Caco-2 (cell line): ENCODE measurements at regions not wholly inside any gene's neighbourhood (a gene's known extent, or its start where the extent isn't known, plus 50 kb on each side); places are given as distances from the start of the nearest gene placed in this dataset.

Experiments used
- BruUV-seq: library from RNA; stranded (reverse); fragments of 400-500 nt; replicated peaks from 2 replicates; lab custom pipeline; 2021; lab: Mats Ljungman, UMichigan
- CTCF ChIA-PET: fragments of 300-600 bp; sonication (Branson Sonifier 250); formaldehyde crosslinking; loops from one replicate; lab custom pipeline; 2022; ENCODE audit warnings: antibody characterized with exemption; lab: Charles Lee
- POLR2A ChIA-PET: fragments of 300-600 bp; sonication (Branson Sonifier 250); formaldehyde crosslinking; loops from one replicate; lab custom pipeline; 2022; ENCODE audit warnings: antibody characterized with exemption; lab: Charles Lee
- DNase-seq, 2 experiments: peaks; one replicate each; pipeline versions ENCODE4 v3.0.0 to v3.0.0-alpha.2; 2020 to 2022
- H3K27me3 ChIP-seq: replicated peaks from 2 replicates; pipeline ENCODE4 v1.6.0; 2011; ENCODE audit warnings: low read length; ENCODE audit not compliant: control insufficient read depth, insufficient read depth
- H3K36me3 ChIP-seq: 2 replicates; pipeline ENCODE4 v1.5.1; 2011; ENCODE audit warnings: low read length; ENCODE audit not compliant: control insufficient read depth, insufficient read depth
- H3K4me1 ChIP-seq: fragments of 250-450 bp; sonication (Bioruptor Pico); 2 replicates; pipeline ENCODE4 v1.5.1; 2020; ENCODE audit warnings: mild to moderate bottlenecking
- H3K4me3 ChIP-seq: 2 replicates; pipeline ENCODE4 v1.5.1; 2011; ENCODE audit warnings: low read depth, mild to moderate bottlenecking, control low read depth, low read length
- H3K9me3 ChIP-seq: fragments of 250-450 bp; sonication (Bioruptor Pico); 2 replicates; pipeline ENCODE4 v1.5.1; 2020; ENCODE audit warnings: mild to moderate bottlenecking, moderate library complexity
- H3K27ac Mint-ChIP-seq: one replicate; pipeline ENCODE4 v1.8.0; 2022; ENCODE audit warnings: mixed read lengths; ENCODE audit not compliant: unreplicated experiment
- H3K27me3 Mint-ChIP-seq: one replicate; pipeline ENCODE4 v1.8.0; 2022; ENCODE audit warnings: mixed read lengths; ENCODE audit not compliant: insufficient read depth, unreplicated experiment
- H3K36me3 Mint-ChIP-seq: one replicate; pipeline ENCODE4 v1.8.0; 2022; ENCODE audit warnings: mild to moderate bottlenecking, mixed read lengths; ENCODE audit not compliant: insufficient read depth, unreplicated experiment
- H3K4me1 Mint-ChIP-seq: one replicate; pipeline ENCODE4 v1.8.0; 2022; ENCODE audit warnings: low read depth, mixed read lengths; ENCODE audit not compliant: unreplicated experiment
- H3K4me3 Mint-ChIP-seq: one replicate; pipeline ENCODE4 v1.8.0; 2022; ENCODE audit warnings: mild to moderate bottlenecking, moderate library complexity, mixed read lengths; ENCODE audit not compliant: unreplicated experiment
- H3K9me3 Mint-ChIP-seq: one replicate; pipeline ENCODE4 v1.8.0; 2022; ENCODE audit warnings: mixed read lengths; ENCODE audit not compliant: unreplicated experiment
- intact Hi-C: fragments of 100-400 bp; cut with micrococcal nuclease; formaldehyde crosslinking; loops from one replicate; pipeline ENCODE4 v1.10.0; 2022; ENCODE audit not compliant: unreplicated experiment
- TF ChIP-seq, protein P1 (sequence below), 2 experiments: fragments of 200-600 bp in 1 of 2; IDR thresholded peaks; 1 replicate in 1 of 2; 2 replicates in 1 of 2; pipeline versions ENCODE4 v1.5.1 to v1.8.0; 2011 to 2022; ENCODE audit warnings: antibody characterized with exemption in 1 of 2, control low read depth in 1 of 2, inconsistent platforms in 1 of 2, low read depth in 1 of 2, low read length in 1 of 2, mild to moderate bottlenecking in 1 of 2, moderate library complexity in 1 of 2; ENCODE audit not compliant: insufficient read depth in 1 of 2, severe bottlenecking in 1 of 2, unreplicated experiment in 1 of 2

DNA sequence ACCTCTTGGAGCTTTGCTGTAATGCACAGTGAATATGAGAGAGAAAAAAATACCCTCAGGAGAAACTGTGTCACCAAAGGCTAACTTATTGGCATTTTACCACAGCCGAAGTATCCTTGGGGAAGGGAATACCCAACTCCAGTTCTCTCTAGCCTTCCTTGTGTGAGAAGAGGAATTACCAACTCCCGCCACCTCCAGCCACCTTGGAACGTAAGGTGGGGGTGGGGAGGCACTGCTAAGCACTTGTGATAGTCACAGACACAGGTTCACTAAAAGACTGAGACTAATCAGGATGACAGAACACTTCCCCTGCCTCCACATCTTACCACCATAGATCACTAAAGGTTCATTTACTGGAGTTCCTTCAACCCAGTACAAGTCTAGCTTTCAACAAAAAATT is 102.0 kb upstream of the ADAMTS19 start:
- no peaks in the 10 kb centered on the region for H3K9me3 Mint-ChIP-seq
- no peaks in the 10 kb centered on the region for H3K36me3 Mint-ChIP-seq
- no peak overlapping the region for H3K27ac Mint-ChIP-seq
- Histone ChIP-seq H3K36me3 (no peaks in the 10 kb centered on the region), H3K9me3 (no peaks in the 10 kb centered on the region), H3K4me3 (no peak overlapping the region), H3K4me1 (no peaks in the 10 kb centered on the region), H3K27me3 (no peaks in the 10 kb centered on the region)
- ChIA-PET CTCF (no interaction called here), POLR2A (no interaction called here)
- no peak for DNase-seq
- no peaks in the 10 kb centered on the region for H3K27me3 Mint-ChIP-seq
- no peak overlapping the region for H3K4me3 Mint-ChIP-seq
- BruUV-seq: no TSS peak
- intact Hi-C loops: no loop called here
- H3K4me1 Mint-ChIP-seq: no peaks in the 10 kb centered on the region
- TF ChIP-seq, protein P1, sequence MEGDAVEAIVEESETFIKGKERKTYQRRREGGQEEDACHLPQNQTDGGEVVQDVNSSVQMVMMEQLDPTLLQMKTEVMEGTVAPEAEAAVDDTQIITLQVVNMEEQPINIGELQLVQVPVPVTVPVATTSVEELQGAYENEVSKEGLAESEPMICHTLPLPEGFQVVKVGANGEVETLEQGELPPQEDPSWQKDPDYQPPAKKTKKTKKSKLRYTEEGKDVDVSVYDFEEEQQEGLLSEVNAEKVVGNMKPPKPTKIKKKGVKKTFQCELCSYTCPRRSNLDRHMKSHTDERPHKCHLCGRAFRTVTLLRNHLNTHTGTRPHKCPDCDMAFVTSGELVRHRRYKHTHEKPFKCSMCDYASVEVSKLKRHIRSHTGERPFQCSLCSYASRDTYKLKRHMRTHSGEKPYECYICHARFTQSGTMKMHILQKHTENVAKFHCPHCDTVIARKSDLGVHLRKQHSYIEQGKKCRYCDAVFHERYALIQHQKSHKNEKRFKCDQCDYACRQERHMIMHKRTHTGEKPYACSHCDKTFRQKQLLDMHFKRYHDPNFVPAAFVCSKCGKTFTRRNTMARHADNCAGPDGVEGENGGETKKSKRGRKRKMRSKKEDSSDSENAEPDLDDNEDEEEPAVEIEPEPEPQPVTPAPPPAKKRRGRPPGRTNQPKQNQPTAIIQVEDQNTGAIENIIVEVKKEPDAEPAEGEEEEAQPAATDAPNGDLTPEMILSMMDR (IDR thresholded peaks at IDR 0.05; ENCODE audit: insufficient read depth in 1 of 2, low read depth in 1 of 2, low read length in 1 of 2, severe bottlenecking in 1 of 2, unreplicated experiment in 1 of 2): no peak

DNA sequence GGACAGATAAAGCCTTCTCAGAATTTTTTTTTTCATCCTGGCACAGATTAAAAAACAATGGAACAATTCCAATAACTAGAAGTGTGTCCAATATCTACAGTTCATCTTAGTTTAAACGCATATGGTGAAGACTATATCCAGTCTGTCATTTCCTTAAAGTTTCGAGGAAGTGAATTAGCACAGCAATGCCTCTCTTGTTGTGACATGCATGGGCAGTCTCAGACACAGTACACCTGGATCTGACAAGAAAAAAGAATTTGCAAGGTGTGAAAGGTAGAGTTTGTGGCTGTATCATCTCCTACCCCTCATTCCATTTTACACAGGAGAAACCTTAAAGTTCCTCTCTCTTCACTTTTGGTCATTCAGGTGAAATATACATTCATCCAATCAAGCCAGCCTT is 100.6 kb upstream of the ADAMTS19 start:
- ChIA-PET CTCF (no interaction called here), POLR2A (no interaction called here)
- Mint-ChIP-seq H3K9me3 (no peaks in the 10 kb centered on the region), H3K36me3 (no peaks in the 10 kb centered on the region), H3K27me3 (no peaks in the 10 kb centered on the region), H3K4me1 (no peaks in the 10 kb centered on the region), H3K4me3 (no peak overlapping the region), H3K27ac (no peak overlapping the region)
- no peaks in the 10 kb centered on the region for H3K4me1 ChIP-seq
- no peaks in the 10 kb centered on the region for H3K9me3 ChIP-seq
- H3K36me3 ChIP-seq: no peaks in the 10 kb centered on the region
- no TSS peak for BruUV-seq
- TF ChIP-seq, protein P1 (IDR thresholded peaks at IDR 0.05; ENCODE audit: insufficient read depth in 1 of 2, low read depth in 1 of 2, low read length in 1 of 2, severe bottlenecking in 1 of 2, unreplicated experiment in 1 of 2): no peak
- H3K4me3 ChIP-seq: no peak overlapping the region
- no peak for DNase-seq
- H3K27me3 ChIP-seq: no peaks in the 10 kb centered on the region
- intact Hi-C loops: no loop called here

DNA sequence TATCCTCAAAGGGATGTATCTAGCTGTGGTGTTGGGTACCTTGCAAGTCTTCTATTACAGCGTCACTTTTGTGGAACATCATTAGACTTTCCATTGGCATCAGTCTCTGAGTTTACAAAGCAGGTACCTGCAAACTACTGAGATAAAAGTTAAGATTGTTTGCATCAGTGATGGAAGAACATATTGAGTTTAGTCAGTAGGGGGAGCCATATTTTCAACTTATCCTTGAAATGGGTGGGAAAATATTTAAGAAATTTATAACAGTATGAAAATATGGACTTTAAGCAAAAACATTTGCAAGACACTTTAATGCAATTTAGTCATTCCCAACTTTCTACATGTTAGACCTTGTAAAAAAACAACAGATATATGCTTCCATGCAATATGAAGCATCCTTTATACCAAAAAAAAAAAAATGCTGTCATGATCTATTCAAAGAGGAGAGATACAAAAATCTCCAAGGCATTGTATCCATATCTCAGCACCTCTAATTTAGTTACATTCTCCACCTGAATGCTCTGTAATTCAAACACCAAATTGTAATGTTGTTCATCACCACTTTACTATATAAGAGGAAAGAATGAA is 98.6 kb upstream of the ADAMTS19 start:
- Histone ChIP-seq H3K9me3 (peaks cover 6% of the 10 kb centered on the region; the same call in 1 of the 2 replicates), H3K4me3 (no peak overlapping the region), H3K27me3 (no peaks in the 10 kb centered on the region), H3K4me1 (no peaks in the 10 kb centered on the region), H3K36me3 (no peaks in the 10 kb centered on the region)
- no peaks in the 10 kb centered on the region for H3K36me3 Mint-ChIP-seq
- intact Hi-C loops: loop anchor here (1.0 to 10.0 kb wide), 2 partner anchors 103 to 407 kb away; partner anchors contain the start of gene ADAMTS19
- H3K27ac Mint-ChIP-seq: no peak overlapping the region
- BruUV-seq: no TSS peak
- no peaks in the 10 kb centered on the region for H3K4me1 Mint-ChIP-seq
- CTCF ChIA-PET: interaction anchor here (0.6 kb wide), 1 partner anchor 569 kb away, joined by 3 read pairs; no protein-coding TSS in a partner anchor
- no peaks in the 10 kb centered on the region for H3K27me3 Mint-ChIP-seq
- TF ChIP-seq, protein P1 (IDR thresholded peaks at IDR 0.05; ENCODE audit: insufficient read depth in 1 of 2, low read depth in 1 of 2, low read length in 1 of 2, severe bottlenecking in 1 of 2, unreplicated experiment in 1 of 2): peak; percentile 47 to 64
- no peak overlapping the region for H3K4me3 Mint-ChIP-seq
- no peaks in the 10 kb centered on the region for H3K9me3 Mint-ChIP-seq
- POLR2A ChIA-PET: no interaction called here
- DNase-seq: peak in 1 of 2 experiments; percentile 12
